ENCODE measurements at regions not wholly inside any gene's neighbourhood (a gene's known extent, or its start where the extent isn't known, plus 50 kb on each side); places are given as distances from the start of the nearest gene placed in this dataset.
A peak's percentile ranks its signal among the peaks of the same experiment; 100 is the strongest.
"Not testable (repeated sequence)": the region's sequence is repeated elsewhere in the genome, so short reads cannot be mapped to it uniquely, and the experiment has no call there.

- no peak for DNase-seq (ENCODE audit: extremely low read depth in 1 of 11, low read depth in 9 of 11, low spot score in 4 of 11)
Measured at GRCh38 chr5:82603033-82603987, 325.2 kb upstream of the RPS23 start.

GRCh38 chr5:82601861-82602260, 323.7 kb upstream of the RPS23 start:
- no peak for DNase-seq (ENCODE audit: extremely low read depth in 1 of 11, low read depth in 9 of 11, low spot score in 4 of 11)

- DNase-seq (ENCODE audit: extremely low read depth in 1 of 11, low read depth in 9 of 11, low spot score in 4 of 11), result no peak
Measured at GRCh38 chr5:82601077-82601476, 322.9 kb upstream of the RPS23 start.

- DNase-seq (ENCODE audit: extremely low read depth in 1 of 11, low read depth in 9 of 11, low spot score in 4 of 11), result no peak
Measured at GRCh38 chr5:82599692-82600091, 321.5 kb upstream of the RPS23 start.

GRCh38 chr5:82599030-82599429, 320.9 kb upstream of the RPS23 start:
- DNase-seq (ENCODE audit: extremely low read depth in 1 of 11, low read depth in 9 of 11, low spot score in 4 of 11), result no peak

- no peak for DNase-seq (ENCODE audit: extremely low read depth in 1 of 11, low read depth in 9 of 11, low spot score in 4 of 11)
Measured at GRCh38 chr5:82597437-82597836, 319.3 kb upstream of the RPS23 start.

GRCh38 chr5:82596451-82596850, 318.3 kb upstream of the RPS23 start:
- DNase-seq (ENCODE audit: extremely low read depth in 1 of 11, low read depth in 9 of 11, low spot score in 4 of 11), result no peak

GRCh38 chr5:82595113-82595512, 317.0 kb upstream of the RPS23 start:
- DNase-seq (ENCODE audit: extremely low read depth in 1 of 11, low read depth in 9 of 11, low spot score in 4 of 11), result no peak

- no peak for DNase-seq (ENCODE audit: extremely low read depth in 1 of 11, low read depth in 9 of 11, low spot score in 4 of 11)
Measured at GRCh38 chr5:82594097-82594496, 315.9 kb upstream of the RPS23 start.

GRCh38 chr5:82593481-82593880, 315.3 kb upstream of the RPS23 start:
- no peak for DNase-seq (ENCODE audit: extremely low read depth in 1 of 11, low read depth in 9 of 11, low spot score in 4 of 11)

GRCh38 chr5:82591021-82591515, 312.9 kb upstream of the RPS23 start:
- no peak for DNase-seq (ENCODE audit: extremely low read depth in 1 of 11, low read depth in 9 of 11, low spot score in 4 of 11)

GRCh38 chr5:82590112-82590511, 312.0 kb upstream of the RPS23 start:
- DNase-seq (ENCODE audit: extremely low read depth in 1 of 11, low read depth in 9 of 11, low spot score in 4 of 11), result no peak

- peak in 1 of 11 donors; percentile 39 for DNase-seq (ENCODE audit: extremely low read depth in 1 of 11, low read depth in 9 of 11, low spot score in 4 of 11)
Measured at GRCh38 chr5:82586661-82587310, 308.6 kb upstream of the RPS23 start.

GRCh38 chr5:82586181-82586580, 308.0 kb upstream of the RPS23 start:
- DNase-seq (ENCODE audit: extremely low read depth in 1 of 11, low read depth in 9 of 11, low spot score in 4 of 11), result peak; percentile 51 to 73 (median 60)

- no peak for DNase-seq (ENCODE audit: extremely low read depth in 1 of 11, low read depth in 9 of 11, low spot score in 4 of 11)
Measured at GRCh38 chr5:82584631-82585030, 306.5 kb upstream of the RPS23 start.

GRCh38 chr5:82583331-82583730, 305.2 kb upstream of the RPS23 start:
- DNase-seq (ENCODE audit: extremely low read depth in 1 of 11, low read depth in 9 of 11, low spot score in 4 of 11), result not testable (repeated sequence)

- no peak for DNase-seq (ENCODE audit: extremely low read depth in 1 of 11, low read depth in 9 of 11, low spot score in 4 of 11)
Measured at GRCh38 chr5:82564963-82565362, 286.8 kb upstream of the RPS23 start.

GRCh38 chr5:82563745-82564144, 285.6 kb upstream of the RPS23 start:
- DNase-seq (ENCODE audit: extremely low read depth in 1 of 11, low read depth in 9 of 11, low spot score in 4 of 11), result no peak

- DNase-seq (ENCODE audit: extremely low read depth in 1 of 11, low read depth in 9 of 11, low spot score in 4 of 11), result no peak
Measured at GRCh38 chr5:82562696-82563240, 284.6 kb upstream of the RPS23 start.

- no peak for DNase-seq (ENCODE audit: extremely low read depth in 1 of 11, low read depth in 9 of 11, low spot score in 4 of 11)
Measured at GRCh38 chr5:82561797-82562196, 283.6 kb upstream of the RPS23 start.
